ENCODE measurements at regions not wholly inside any gene's neighbourhood (a gene's known extent, or its start where the extent isn't known, plus 50 kb on each side); places are given as distances from the start of the nearest gene placed in this dataset.
"Not testable (repeated sequence)": the region's sequence is repeated elsewhere in the genome, so short reads cannot be mapped to it uniquely, and the experiment has no call there.

GRCh38 chr1:87398641-87399040 is 70.0 kb downstream of the LMO4 start:
- DNase-seq (ENCODE audit: low spot score) = no peak

DNA sequence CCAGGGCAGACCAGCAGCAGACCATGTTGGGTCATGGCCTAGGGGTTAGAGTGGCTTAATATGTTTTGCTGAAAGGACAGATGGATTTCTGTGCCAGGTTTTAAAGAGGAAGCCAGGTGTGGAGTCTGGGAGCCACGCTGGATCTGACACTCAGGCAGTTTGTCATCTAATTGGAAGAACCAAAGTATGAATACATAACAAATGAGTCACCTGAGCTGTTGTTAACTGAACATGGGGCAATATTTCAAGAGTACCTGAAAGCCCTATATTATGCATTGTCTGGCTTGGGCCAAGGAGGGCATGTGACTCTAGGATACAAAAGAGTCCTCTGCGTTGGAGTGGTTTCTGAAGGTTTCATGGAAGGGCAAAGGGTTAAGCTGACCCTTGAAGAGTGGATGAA is 70.6 kb downstream of the LMO4 start:
- no peak for DNase-seq (ENCODE audit: low spot score)

DNA sequence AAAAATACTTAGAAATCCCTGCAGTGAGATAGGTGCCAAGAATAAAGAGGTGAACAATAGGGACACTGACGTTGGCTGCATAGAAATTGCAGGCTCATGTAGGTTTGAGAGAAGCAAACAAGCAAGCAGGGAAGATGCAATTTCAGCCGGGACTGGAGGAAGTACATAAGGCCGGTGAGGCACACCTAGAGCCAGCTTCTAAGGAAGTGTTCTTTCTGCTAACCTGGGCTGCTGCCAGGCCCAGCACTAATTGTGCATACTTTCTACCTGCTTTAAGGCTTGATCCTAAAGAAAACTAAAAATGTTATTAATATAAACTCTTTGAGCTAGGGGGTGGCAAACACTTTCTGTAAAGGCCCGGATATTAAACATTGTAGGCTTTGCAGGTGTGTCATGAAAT is 71.0 kb downstream of the LMO4 start:
- DNase-seq (ENCODE audit: low spot score) = no peak

DNA sequence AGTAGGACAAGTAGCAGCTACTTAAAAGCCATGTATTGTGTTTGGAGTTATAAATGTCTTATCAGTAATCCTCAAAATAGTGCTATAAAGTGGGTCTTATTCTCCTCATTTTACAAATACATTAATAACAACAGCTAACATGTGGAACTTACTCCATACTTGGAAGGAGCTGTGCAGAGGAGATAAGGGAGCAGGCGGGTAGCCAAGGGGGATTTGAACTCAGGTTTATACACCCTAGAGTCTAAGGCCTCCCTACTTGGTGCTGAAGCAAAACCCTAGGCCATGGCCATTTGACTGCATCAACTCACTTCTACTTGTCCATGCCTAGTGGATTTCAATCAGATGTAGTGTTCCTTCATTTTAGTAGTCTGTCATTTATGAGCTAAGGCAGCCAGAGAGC is 72.1 kb downstream of the LMO4 start:
- DNase-seq (ENCODE audit: low spot score) = peak; percentile 25

- peak; percentile 61 for DNase-seq (ENCODE audit: low spot score)
These were observed 73.7 kb downstream of the LMO4 start for GRCh38 chr1:87402241-87403002.

DNA sequence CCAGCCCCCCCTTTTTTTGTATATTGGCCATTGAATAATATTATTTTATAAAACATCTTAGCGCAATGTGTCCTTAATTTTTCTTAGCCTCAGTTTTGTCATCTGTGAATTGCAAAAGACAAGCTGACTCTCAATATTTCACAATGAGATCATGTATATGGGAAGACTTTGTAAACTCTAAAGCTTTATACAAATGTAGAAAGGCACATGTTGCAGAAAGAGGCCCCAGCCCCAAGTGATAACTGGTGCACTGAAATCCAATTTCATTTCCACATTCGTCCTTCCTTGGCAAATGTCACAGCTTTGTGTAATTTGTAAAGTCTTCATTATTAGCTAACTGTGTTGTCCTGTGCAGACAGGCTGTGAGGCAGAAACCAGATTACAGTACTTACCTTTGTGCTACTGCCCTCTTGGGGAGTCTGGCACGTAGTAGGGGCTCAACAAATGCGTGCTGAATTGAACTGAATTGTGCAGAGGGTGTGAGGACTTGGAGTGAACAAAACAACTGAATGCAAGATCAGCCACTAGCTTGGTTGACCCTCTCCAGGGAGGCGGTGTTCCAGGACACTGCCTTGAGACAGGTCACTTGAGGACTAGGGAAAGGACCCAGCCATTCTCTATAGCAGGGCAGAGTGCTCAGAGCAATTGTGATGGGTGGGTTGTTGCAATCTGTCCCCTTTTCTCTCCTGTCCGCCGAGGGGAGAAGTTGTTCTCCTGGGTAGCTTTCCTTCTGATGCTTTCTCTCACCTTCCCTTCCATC is 74.6 kb downstream of the LMO4 start:
- DNase-seq (ENCODE audit: low spot score) = no peak

- no peak for DNase-seq (ENCODE audit: low spot score)
These were observed 75.6 kb downstream of the LMO4 start for GRCh38 chr1:87404296-87404695.

- DNase-seq (ENCODE audit: low spot score) = no peak
These were observed 80.1 kb downstream of the LMO4 start for GRCh38 chr1:87408665-87409248.

GRCh38 chr1:87410776-87411480 is 82.2 kb downstream of the LMO4 start:
- peak; percentile 86 for DNase-seq (ENCODE audit: low spot score)

DNA sequence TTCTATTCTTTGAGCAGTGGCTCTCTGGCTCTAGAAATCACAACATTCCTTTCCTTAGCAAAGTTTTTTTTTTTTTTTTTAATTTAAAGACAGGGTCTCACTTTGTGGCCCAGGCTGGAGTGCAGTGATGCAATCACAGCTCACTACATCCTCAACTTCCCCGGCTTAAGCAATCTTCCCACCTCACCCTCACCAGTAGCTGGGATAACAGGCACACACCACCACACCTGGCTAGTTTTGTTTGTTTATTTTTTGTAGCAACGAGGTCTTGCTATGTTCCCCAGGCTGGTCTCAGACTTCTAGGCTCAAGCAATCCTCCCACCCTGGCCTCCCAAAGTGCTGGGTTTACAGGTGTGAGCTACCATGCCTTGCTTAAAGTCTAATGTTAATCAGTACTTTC is 85.2 kb downstream of the LMO4 start:
- DNase-seq (ENCODE audit: low spot score) = not testable (repeated sequence)

- no peak for DNase-seq (ENCODE audit: low spot score)
These were observed 89.4 kb downstream of the LMO4 start for GRCh38 chr1:87418048-87418447.

DNA sequence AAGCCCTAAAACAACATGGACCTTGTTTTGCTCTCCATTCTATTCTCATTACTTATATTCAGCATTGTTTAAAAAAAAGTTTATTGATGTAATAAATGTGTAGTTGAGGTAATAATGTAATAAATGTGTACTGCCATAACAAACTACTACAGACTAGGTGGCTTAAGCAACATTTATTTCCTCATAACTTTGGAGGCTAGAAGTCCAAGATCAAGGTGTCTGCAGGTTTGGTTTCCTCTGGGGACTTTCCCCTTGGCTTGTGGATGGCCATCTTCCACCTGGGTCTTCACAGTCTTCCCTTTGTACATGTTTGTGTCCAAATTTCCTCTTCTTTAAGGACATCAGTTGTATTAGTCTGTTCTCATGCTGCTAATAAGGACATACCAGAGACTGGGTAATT is 93.1 kb downstream of the LMO4 start:
- no peak for DNase-seq (ENCODE audit: low spot score)

GRCh38 chr1:87424541-87424940 is 95.9 kb downstream of the LMO4 start:
- no peak for DNase-seq (ENCODE audit: low spot score)

- DNase-seq (ENCODE audit: low spot score) = no peak
These were observed 98.0 kb downstream of the LMO4 start for GRCh38 chr1:87426463-87427249.

- DNase-seq (ENCODE audit: low spot score) = no peak
These were observed 99.7 kb downstream of the LMO4 start for GRCh38 chr1:87428367-87428766.

- no peak for DNase-seq (ENCODE audit: low spot score)
These were observed 100.2 kb downstream of the LMO4 start for GRCh38 chr1:87428883-87429282.

- no peak for DNase-seq (ENCODE audit: low spot score)
These were observed 104.0 kb downstream of the LMO4 start for GRCh38 chr1:87432685-87433084.

GRCh38 chr1:87433101-87433500 is 104.4 kb downstream of the LMO4 start:
- not testable (repeated sequence) for DNase-seq (ENCODE audit: low spot score)

DNA sequence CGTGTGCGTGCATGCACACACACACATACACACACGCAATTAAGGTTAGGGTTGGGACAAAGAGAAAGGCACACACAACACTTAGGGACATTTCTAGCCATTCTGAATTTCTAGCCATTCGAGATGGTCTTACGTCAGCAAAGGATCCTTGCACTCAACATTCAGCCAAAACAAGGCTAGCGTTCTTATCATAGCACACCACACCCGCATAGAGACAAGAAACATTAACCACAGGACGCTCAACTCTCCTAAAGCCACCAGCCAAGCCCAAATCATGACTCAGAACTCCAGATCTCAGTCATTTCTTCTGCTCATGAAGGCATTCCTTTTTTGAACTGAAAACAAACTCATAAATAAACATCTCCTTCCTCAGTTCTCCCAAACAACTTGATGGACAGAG is 106.8 kb downstream of the LMO4 start:
- DNase-seq (ENCODE audit: low spot score) = no peak

DNA sequence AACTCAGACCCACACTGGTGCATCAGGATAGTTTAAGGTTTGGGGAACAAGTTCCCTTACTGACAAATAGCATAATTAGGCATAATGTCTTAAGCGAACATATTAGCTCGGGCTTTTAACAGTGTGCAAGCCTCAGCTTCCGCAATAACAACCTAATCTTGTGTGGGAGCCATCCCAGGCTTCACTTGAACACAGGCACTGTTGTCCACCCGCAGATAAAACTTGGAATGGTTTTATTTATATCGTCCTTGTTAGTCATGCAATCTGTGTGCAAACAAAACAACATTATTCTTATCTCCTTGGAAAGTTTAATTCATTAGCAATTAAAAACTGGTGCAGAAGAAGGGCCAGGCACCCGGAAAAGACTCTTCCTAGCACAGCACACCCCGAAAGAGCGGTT is 107.4 kb downstream of the LMO4 start:
- DNase-seq (ENCODE audit: low spot score) = not testable (repeated sequence)

DNA sequence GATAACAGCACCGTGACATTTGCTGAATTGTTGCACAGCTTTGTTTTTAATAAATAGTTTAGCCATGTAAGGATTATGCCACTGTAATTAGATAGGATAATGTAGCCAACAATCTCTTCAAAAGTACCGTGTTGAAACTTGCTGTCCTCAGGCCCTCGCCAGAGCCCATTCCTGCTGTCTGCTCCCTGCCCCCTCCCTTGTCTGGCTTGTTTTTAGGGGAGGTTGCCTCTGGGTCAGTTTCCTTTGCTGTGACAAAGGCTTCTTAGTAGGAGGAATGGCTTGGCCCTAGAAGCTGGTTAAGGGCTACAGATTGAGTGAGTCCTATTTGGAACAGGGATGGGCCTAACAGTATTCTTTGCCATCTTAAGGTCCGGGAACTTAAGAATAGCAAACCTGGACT is 107.9 kb downstream of the LMO4 start:
- no peak for DNase-seq (ENCODE audit: low spot score)

Data from NAMALWA (cell line).